ENCODE measurements at regions not wholly inside any gene's neighbourhood (a gene's known extent, or its start where the extent isn't known, plus 50 kb on each side); places are given as distances from the start of the nearest gene placed in this dataset.

DNA sequence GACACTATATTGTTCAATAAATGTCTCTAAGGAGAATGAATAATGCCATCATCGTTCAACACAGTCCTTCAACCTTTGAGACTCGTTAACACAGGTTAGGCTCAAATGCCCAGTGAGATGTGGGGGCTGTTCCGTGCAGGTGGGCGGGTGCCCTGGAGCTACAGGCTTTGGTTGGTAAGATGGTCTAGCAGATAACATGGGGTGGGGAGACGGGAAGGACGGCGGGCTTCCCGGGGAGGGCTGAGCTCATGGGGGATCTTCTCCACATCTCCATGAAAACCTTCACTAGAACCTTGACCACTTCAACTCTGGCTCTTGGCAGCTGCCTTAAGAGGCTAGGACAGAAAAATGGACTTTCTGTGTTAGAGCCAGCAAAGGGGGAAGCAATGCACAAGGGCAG lies 134.1 kb upstream of the TCERG1L start:
- no peak for DNase-seq

DNA sequence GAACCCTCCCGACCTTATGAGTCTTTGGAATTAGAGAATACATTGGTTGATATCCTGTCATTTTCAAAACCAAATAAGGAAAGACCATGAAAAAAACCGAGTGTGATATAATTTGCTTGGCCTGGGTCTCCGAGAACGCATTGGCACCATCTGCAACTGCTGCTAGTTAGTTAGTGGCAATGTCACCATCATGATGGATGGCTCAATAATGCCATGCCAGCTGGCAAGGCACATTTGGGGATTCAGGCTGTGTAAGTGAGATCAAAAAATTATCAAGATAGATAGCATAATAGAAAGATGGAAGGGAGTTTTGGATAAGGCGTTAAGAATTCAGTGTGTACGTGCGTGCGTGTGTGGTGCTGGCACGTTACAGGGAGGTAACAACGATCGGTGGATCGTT lies 134.7 kb upstream of the TCERG1L start:
- DNase-seq: no peak

DNA sequence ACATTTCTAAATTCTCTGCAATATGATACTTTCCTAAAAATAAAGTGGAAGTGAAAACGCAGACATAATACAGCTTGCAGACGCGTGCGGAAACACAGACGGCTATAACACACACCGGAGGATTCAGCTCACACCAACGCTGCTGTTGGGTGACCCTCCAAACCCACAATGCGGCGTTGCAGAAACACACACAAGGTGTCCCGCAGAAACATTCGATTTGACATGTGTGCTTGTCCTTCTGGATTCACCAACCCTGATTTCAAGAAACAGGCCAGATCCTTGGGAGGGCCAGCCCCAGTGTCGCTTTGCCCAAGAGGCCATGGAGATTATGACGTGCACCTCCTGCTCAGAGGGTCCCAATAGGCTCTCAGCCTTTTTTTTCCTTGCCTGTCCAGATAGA lies 136.7 kb upstream of the TCERG1L start:
- DNase-seq: no peak

DNA sequence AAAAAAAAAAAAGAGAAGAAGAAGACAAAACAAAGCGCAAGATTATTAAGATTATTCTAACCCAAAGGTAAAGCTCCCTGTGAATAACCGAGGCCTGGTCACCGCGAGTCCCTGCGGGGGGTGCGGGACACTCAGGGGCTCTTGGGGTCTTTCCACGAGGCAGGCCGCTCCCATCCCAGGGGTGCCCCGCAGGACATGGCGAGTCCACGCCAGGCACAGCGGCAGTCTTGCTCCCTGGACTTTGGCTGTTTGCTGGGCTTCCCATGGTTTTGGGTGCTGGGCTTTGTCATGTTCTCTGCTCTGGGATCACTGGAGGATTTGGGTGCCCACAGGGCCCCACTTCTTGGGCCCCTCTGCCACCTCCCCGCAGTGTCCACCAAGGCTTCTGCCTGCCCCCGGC lies 137.4 kb upstream of the TCERG1L start:
- DNase-seq: no peak

DNA sequence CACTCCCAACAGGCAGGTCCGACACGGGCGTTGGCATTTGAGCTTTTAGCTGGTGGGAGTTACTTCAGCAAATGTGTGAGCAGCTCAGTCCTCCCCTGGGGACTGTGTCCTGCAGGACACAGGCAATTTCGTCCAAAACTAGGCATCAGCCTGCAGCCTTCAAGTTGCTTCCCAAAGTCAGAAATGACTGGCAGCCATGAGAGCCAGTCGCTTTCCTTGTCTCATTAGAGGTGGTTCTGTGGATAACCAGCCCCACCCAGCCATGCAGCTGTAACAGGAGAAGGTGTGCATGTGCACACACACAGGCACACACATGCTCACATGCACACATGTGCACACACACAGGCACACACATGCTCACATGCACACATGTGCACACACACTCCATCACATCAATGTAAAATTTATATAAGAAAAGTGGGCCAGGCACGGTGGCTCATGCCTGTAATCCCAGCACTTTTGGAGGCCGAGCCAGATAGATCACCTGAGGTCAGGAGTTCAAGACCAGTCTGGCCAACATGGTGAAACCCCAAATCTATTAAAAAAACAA lies 138.8 kb upstream of the TCERG1L start:
- no peak for DNase-seq

GRCh38 chr10:131451407-131452015 lies 140.0 kb upstream of the TCERG1L start:
- DNase-seq: no peak

- no peak for DNase-seq
Observed at GRCh38 chr10:131452926-131453720, 141.6 kb upstream of the TCERG1L start.

- DNase-seq: no peak
Observed at GRCh38 chr10:131453721-131454634, 142.5 kb upstream of the TCERG1L start.

- DNase-seq: no peak
Observed at GRCh38 chr10:131456411-131456810, 144.9 kb upstream of the TCERG1L start.

DNA sequence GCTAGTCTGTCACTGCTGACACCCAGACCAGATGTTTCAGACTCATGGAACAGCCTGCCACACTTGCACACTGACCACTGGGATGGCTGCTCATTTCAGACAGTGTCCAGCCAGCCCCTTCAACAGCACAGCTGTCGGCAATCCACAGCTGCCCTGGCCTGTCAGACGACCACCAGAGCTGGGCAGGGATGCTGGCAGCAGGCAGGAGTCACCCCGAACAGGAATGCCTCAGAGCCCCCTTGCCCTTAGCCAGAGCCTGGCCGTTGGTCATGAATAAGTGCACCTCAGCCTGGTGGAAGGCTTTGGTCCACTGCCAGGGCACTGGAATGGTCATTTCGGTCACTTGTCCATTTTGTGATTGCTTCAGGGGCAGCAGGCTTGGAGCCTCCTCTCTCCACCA lies 149.6 kb upstream of the TCERG1L start:
- DNase-seq: no peak

- DNase-seq: no peak
Observed at GRCh38 chr10:131464789-131465188, 153.3 kb upstream of the TCERG1L start.

DNA sequence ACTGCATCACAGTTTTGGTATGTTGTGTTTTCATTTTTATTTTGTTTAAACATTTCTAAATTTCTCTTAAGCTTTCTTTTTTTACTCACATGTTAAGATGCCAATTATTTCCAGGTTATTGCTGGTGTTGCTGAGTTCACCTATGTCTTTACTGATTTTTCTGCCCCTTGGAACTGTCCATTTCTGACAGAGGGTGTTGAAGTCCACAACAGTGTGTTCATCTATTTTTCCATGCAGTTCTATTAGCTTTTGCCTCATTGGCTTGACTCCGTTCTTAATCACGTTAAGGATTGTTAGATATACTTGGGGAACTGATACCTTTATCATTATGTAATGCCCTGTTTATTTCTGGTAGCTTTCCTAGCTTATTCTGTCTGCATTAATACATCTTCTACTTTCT lies 158.0 kb upstream of the TCERG1L start:
- no peak for DNase-seq

DNA sequence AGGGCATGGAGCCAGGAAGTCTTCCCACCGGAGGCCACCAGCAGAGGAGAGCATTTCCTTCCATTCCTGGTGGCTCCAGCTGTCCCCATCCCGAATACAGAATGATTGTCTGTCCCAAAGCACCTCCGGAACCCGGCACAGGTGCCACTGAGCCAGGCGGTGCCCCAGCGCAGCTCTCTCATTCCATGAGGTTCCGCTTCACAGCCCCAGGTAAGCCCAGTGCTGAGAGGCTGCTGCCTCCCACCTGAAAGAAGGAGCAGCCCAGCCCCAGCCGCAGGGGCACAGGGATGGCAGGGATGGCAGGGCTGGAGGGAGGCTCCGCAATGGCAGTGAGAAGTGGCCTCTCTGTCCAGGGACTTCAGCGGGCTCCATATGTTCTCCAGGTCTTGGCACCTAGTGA lies 162.1 kb upstream of the TCERG1L start:
- no peak for DNase-seq

DNA sequence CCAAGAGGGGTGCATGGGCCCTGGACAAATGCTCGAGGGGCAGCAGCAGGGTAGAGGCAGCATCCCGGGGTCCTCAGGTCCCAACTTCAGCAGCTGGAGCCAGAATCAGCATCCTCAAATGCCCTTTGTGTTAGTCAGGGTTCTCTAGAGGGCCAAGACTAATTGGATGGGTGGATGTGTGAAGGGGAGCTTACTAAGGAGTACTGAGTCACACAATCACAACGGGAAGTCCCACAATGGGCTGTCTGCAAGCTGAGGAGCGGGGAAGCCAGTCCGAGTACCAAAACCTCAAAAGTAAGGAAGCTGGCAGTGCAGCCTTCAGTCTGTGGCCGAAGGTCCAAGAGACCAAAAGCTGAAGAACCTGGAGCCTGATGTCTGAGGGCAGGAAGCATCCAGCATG lies 162.9 kb upstream of the TCERG1L start:
- no peak for DNase-seq

DNA sequence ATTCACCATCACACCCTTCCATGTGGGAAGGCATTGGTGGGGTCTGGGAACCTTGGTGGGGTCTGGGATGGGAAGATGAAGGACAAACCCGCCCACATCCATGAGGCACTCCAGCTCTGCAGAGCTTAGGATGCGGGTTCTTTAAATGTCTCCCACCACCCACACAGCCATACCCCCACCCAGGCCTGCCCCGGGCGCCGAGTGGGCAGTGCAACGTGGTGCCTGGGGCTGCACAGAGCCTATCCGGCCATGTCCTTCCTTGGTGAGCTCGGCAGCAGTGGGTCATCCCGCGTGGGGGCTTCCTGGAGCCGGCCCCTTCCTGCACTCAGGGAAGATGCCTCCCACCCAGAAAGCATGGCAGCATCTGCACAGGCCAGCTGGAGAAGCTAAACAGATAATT lies 163.5 kb upstream of the TCERG1L start:
- no peak for DNase-seq

DNA sequence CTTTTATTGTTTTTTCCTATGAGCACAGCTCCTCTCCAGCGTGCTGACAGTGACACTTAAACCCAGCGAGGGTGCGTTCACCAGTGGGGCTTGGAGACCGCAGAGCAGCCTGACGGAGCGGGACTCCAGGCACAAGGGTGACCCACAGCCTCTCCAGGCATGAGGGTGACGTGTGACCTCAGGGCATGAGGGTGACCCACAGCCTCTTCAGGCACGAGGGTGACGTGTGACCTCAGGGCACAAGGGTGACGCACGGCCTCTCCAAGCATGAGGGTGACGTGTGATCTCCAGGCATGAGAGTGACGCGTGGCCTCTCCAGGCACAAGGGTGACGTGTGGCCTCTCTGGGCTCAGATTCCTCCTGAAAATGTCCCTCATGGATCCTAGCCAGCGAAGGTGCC lies 164.3 kb upstream of the TCERG1L start:
- DNase-seq: no peak

GRCh38 chr10:131477457-131478121 lies 166.1 kb upstream of the TCERG1L start:
- DNase-seq: no peak

DNA sequence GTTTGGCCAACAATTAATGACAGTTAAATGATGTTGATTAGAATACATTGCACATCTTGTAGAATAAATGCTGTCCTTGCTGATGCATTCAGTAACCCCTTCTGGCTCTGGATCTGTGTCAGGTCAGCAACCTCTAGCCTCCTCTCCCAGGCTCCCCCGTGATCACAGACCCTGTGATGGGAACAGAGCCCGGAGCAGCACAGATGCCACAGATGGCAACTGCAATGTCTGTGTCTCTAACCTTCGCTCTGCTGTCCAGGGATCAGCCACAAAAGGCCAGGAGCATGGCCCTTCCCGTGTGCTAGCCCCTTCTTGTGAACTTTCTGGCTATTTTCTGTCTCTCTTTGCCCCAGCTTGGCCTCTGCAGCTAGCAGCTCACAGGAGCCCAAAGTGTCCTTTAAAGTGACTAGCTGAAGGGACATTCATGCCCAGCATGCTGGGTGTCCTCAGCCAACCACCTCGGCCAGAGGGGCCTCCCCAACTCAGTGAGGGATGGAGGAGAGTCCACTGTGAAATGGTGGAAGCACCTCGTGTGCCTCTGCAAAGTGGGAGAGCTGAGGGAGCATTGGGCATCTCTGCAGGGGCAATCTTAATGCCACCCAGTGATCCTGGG lies 167.0 kb upstream of the TCERG1L start:
- DNase-seq: no peak

DNA sequence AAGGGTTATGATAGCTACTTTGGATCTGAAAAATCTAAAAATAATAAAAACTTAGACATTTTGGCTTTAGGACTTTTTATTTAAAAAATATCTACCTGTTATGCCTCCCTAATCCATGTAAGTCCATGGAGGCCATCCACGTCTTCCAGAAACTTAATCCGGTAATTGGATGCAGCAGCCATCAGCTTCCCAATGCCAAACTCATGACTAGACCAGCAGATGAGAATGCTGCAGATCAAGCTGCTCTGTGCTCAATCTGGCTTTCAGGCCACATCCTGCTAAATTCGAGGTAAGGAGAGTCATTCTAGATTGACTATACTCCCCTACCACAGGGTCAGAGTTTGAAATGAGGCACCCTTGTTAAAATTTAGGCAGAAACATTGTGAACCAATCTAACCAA lies 168.5 kb upstream of the TCERG1L start:
- no peak for DNase-seq

GRCh38 chr10:131480861-131481260 lies 169.3 kb upstream of the TCERG1L start:
- DNase-seq: no peak

DNA sequence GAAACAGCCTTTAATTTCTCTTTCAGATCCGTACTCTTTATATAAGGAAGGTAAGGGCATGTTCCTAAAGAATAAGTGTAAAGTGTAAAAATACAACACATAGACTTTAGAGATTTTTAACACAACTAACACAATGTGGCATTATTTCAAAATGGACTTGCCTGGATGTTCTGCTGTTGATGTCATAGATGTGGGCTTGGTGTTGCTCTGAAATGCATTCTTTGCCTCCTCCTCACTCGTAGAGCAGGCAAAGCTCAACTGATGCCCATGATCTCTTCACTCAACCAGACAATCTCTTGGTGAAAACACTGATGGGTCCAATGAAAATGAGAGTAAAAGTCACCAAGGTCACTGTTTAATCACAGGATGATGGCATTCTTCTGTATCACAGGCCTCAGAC lies 174.2 kb upstream of the TCERG1L start:
- DNase-seq: no peak

- no peak for DNase-seq
Observed at GRCh38 chr10:131487822-131488221, 176.3 kb upstream of the TCERG1L start.

All from 8988T (cell line).